Nephron progenitor cell (in vitro differentiated cells): ENCODE measurements at regions not wholly inside any gene's neighbourhood (a gene's known extent, or its start where the extent isn't known, plus 50 kb on each side); places are given as distances from the start of the nearest gene placed in this dataset.

ENCODE experiments used
- DNase-seq: peaks from one replicate; pipeline ENCODE4 v3.0.0; 2021
- H3K27ac Mint-ChIP-seq: 2 replicates; pipeline ENCODE4 v1.8.0; 2021; ENCODE audit warnings: mild to moderate bottlenecking, moderate library complexity, mixed read lengths
- H3K27me3 Mint-ChIP-seq: 2 replicates; pipeline ENCODE4 v1.8.0; 2021; ENCODE audit warnings: mild to moderate bottlenecking, low read depth, mixed read lengths; ENCODE audit not compliant: poor library complexity
- H3K36me3 Mint-ChIP-seq: 2 replicates; pipeline ENCODE4 v1.8.0; 2021; ENCODE audit warnings: low read depth, mixed read lengths
- H3K4me1 Mint-ChIP-seq: 2 replicates; pipeline ENCODE4 v1.8.0; 2021; ENCODE audit warnings: mixed read lengths
- H3K4me3 Mint-ChIP-seq: 2 replicates; pipeline ENCODE4 v1.8.0; 2021; ENCODE audit warnings: mild to moderate bottlenecking, moderate library complexity, mixed read lengths
- H3K9me3 Mint-ChIP-seq: 2 replicates; pipeline ENCODE4 v1.8.0; 2021; ENCODE audit warnings: mild to moderate bottlenecking, moderate library complexity, mixed read lengths
- CTCF ChIP-seq: fragments of 200-600 bp; sonication (generic); IDR thresholded peaks from 2 replicates; pipeline ENCODE4 v1.5.0; 2021; ENCODE audit warnings: antibody characterized with exemption

GRCh38 chr5:136525597-136525996 is 160.3 kb upstream of the TRPC7 start:
- no peak for DNase-seq
- no peak overlapping the region for H3K4me3 Mint-ChIP-seq
- no peaks in the 10 kb centered on the region for H3K36me3 Mint-ChIP-seq
- no peaks in the 10 kb centered on the region for H3K4me1 Mint-ChIP-seq
- no peak for TF ChIP-seq CTCF
- H3K27me3 Mint-ChIP-seq, result peaks cover 4% of the 10 kb centered on the region
- H3K9me3 Mint-ChIP-seq, result no peaks in the 10 kb centered on the region
- no peak overlapping the region for H3K27ac Mint-ChIP-seq

- Mint-ChIP-seq H3K27ac (no peak overlapping the region), H3K4me3 (no peak overlapping the region), H3K4me1 (no peaks in the 10 kb centered on the region), H3K27me3 (peaks cover 4% of the 10 kb centered on the region), H3K9me3 (no peaks in the 10 kb centered on the region), H3K36me3 (no peaks in the 10 kb centered on the region)
- no peak for DNase-seq
- no peak for TF ChIP-seq CTCF
Observed at GRCh38 chr5:136522217-136522956, 157.0 kb upstream of the TRPC7 start.

- TF ChIP-seq CTCF, result no peak
Observed at GRCh38 chr5:136521696-136522095, 156.4 kb upstream of the TRPC7 start.

GRCh38 chr5:136518814-136519213 is 153.5 kb upstream of the TRPC7 start:
- no peaks in the 10 kb centered on the region for H3K36me3 Mint-ChIP-seq
- no peaks in the 10 kb centered on the region for H3K4me1 Mint-ChIP-seq
- peaks cover 4% of the 10 kb centered on the region for H3K27me3 Mint-ChIP-seq
- DNase-seq, result no peak
- no peak for TF ChIP-seq CTCF
- no peak overlapping the region for H3K27ac Mint-ChIP-seq
- H3K9me3 Mint-ChIP-seq, result no peaks in the 10 kb centered on the region
- no peak overlapping the region for H3K4me3 Mint-ChIP-seq

More at GRCh38 chr5:136521696-136522095, 156.4 kb upstream of the TRPC7 start:
- H3K4me3 Mint-ChIP-seq, result no peak overlapping the region
- H3K4me1 Mint-ChIP-seq, result no peaks in the 10 kb centered on the region
- no peak for DNase-seq
- no peak overlapping the region for H3K27ac Mint-ChIP-seq
- no peaks in the 10 kb centered on the region for H3K36me3 Mint-ChIP-seq
- H3K9me3 Mint-ChIP-seq, result no peaks in the 10 kb centered on the region
- H3K27me3 Mint-ChIP-seq, result peaks cover 4% of the 10 kb centered on the region

- no peak for TF ChIP-seq CTCF
- H3K9me3 Mint-ChIP-seq, result no peaks in the 10 kb centered on the region
- H3K27ac Mint-ChIP-seq, result no peak overlapping the region
- no peaks in the 10 kb centered on the region for H3K36me3 Mint-ChIP-seq
- no peaks in the 10 kb centered on the region for H3K27me3 Mint-ChIP-seq
- DNase-seq, result no peak
- H3K4me3 Mint-ChIP-seq, result no peak overlapping the region
- no peaks in the 10 kb centered on the region for H3K4me1 Mint-ChIP-seq
Observed at GRCh38 chr5:136518174-136518573, 152.8 kb upstream of the TRPC7 start.

- Mint-ChIP-seq H3K27ac (no peak overlapping the region), H3K9me3 (no peaks in the 10 kb centered on the region), H3K4me1 (no peaks in the 10 kb centered on the region), H3K36me3 (no peaks in the 10 kb centered on the region), H3K4me3 (no peak overlapping the region), H3K27me3 (no peaks in the 10 kb centered on the region)
- no peak for TF ChIP-seq CTCF
- DNase-seq, result no peak
Observed at GRCh38 chr5:136517755-136518154, 152.4 kb upstream of the TRPC7 start.
